ENCODE measurements at regions not wholly inside any gene's neighbourhood (a gene's known extent, or its start where the extent isn't known, plus 50 kb on each side); places are given as distances from the start of the nearest gene placed in this dataset.
A peak's percentile ranks its signal among the peaks of the same experiment; 100 is the strongest.

DNA sequence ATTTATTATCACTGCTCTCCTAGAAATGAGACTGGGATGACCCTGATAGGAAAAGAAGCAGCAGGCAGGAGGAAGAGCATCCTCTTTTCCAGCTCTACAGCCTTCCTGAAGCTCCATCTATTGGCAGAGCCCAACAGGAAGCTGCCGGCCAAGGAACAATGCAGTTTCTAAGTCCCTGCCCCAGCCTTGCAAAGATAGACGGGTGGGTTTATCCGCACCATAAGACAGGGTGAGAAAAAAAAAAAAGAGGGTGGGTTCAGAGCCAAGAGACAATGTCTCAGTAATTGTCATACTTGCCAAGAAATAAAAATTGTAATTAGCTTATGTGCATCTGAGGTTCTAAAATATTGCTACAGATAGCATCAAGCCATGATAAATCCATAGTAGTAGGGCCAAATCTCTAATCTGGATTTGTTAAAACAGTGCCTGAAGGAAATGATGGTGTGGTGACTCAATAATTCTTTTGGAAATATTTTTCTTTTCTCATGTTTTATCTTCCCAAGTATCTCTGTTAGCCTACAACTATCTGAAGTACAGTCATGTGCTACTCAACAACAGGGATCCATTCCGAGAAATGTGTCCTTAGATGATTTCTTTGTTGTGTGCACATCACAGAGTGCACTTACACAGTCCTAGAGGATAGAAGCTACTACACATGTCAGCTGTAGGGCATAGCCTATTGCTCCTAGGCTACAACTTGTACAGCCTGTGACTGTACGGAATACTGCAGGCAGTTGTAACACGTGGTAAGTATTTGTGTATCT is 242.9 kb upstream of the CXCL12 start:
- no peak for DNase-seq

DNA sequence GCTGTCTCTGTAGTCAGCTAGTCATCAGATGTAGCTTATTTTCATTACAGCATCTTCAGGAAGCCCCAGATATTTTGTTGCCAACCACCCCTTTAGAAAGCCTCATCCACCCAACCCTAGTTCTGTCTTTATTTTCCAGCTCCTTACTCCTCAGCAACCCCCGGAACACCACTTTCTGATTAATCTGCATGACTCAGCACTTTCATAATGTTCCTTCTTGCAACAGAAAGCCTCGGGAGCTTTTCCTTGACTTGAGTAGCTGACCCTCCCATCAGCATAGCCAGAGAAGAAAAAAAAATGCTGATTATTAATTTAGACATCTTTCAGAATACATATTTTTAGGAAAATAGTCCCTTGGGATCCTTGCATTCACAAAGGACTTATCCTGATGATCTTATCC is 244.0 kb upstream of the CXCL12 start:
- DNase-seq = peak; percentile 63

DNA sequence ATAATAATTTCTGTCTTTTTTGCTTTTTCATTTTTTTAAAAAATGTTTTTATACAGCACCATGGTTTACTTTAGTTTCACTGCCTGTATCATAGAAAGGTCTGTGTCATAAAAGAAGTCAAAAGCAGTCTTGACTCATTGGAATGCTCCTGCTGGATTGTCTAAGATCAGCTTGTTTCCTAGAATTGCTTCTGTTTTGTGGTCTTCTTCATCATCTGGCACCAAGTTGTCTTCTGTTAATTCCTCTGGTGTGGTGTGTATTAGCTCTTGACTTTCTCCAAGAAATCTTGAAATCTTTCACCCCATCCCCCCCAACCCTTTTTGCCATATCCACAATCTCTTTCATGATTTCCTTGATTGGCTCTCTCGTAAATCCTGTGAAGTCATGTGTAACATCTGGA is 250.3 kb upstream of the CXCL12 start:
- DNase-seq = no peak

DNA sequence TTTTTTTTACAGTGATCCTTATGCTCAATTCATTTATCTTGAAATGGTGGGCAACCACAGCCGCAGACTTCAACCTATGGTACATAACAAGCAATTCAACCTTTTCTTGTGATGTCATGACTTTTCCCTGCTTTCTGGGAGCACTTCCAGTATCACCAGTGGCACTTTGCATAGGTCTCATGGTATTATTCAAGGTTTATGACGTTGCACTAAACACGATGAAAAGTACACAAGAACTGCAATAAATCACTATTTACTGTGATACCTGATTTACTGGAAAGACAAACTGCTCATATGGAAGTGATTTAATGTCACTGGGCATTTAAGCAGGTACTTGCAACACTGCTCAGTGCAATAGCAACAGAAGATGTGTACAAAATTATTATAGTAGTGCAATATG is 251.7 kb upstream of the CXCL12 start:
- no peak for DNase-seq

DNA sequence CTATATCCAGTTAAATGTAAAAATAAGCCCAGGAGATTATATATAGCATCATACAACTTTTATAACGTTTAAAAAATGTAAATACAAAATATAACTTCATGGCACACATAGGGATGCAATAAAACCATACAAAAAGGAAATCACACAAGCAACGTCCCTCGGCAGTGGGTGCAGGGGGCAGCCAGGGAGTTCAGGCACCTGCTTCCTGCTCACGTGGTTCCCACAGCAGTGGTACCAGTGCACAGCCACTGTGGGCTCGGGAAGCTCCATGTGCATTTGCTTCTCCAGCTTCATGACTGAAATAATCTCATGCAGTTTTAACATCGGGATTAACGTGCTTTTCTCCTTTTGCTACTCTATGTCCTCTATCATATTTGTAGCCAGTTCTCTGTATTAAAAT is 255.5 kb upstream of the CXCL12 start:
- no peak for DNase-seq

DNA sequence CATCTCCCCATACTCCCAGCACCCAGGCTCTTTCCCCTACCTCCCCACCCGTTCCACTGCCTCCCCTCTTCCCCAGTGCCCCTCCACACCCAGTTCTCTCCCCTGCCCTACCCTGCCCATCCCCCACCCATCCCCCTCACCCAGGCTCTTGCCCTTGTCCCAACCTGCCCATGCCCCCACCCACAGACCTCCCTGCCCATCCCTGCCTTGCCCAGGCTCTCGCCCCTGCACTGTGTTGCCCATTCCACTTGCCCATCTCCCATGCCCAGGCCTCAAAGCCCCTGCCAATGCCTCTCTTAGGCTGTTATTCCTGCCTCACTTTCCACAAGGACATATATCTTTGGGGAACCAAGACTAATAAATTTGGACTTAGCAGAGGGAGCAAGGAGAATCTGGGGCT is 262.6 kb upstream of the CXCL12 start:
- DNase-seq = no peak

DNA sequence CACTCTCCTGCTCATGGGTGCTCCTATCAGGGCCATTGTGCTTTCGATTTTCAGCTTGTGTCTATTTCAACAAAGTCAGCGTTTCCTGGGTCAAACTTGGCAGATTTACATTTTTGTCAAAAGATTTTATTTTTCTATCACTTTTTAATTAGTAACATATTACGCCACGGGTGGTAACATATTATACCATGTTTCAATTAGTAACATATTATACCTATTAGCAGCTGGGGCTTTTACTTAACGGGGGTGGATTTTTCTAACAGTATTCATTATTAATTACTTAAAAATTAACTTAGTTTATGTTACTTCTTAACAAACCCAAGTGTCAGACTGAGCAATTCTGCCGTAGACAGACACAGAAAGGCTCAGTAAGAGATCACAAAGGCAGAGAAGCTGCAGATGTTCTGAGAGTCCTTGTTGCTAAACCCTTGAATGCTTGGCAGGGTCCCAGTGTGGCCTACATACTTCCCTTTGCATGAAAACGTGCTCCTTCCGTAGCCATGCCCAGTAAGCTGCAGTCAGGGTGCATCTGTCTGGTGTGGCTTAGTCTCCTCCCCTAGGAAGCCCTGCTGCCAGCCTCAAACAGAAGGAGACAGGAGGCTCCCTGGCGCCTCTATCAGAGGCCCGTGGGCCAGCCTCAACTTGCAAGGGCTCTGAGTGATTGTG is 263.1 kb upstream of the CXCL12 start:
- DNase-seq = no peak

DNA sequence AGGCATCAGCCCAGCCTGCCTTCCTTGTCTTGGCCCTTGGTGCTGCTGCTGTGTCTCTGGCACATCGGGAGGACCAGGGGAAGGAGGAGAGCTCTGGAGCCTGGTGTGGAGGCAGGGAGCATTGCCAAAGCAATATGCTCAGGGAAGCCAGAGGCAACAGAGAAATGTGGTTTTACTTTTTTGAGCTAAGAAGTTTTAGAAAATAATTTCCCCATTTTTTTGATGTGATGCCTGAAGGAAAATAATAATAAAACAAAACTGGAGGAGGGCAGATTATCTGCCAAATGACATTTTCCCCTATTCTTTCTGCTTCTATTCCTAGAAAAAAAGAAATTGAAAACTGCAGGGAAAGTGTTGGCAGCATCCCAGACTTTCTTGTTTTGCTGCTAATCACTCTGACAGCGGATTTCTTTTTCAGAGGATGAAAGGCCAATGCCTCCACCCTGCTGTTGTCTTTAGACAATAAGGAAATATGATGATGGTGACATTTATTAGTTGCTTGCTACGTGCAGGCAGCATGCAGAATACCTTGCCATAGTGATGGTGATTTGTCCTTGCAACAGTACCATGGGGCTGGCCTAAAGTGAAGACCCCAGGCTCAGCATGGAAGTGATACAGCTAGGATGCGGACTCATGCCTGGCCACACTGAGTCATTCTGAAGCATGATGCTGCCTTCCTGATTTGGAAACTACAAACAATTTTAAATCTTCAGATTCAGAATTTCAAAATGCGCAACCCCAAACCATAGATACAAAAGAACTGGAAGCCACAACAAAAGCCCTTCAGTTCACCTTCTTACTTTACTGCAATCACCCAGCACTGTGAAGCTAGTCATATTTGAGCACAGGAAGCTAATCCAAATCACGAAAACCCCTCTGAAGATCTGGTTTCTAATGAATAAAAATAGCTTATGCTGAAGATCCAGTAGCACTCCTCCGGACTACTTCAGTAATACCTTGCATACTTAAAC is 260.2 kb upstream of the TMEM72 start:
- DNase-seq = no peak

DNA sequence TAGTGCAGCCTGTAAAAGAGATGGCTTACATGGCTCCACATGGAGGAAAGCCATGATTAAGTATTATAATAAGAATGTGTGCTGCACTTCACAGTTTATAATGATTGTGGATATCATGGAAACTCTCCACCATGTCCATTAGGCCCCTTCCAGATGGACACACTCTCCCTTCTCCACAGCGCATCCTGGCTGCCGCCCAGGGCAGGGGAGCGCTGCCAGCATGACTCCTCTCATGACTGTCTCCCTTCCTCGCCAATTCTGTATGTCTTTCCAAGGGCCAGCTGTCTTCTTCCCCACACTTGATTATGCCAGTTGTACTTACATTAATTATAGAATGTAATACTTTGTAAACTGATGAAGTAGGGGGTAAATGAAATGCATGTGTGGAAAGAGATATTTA is 259.3 kb upstream of the TMEM72 start:
- DNase-seq = no peak

DNA sequence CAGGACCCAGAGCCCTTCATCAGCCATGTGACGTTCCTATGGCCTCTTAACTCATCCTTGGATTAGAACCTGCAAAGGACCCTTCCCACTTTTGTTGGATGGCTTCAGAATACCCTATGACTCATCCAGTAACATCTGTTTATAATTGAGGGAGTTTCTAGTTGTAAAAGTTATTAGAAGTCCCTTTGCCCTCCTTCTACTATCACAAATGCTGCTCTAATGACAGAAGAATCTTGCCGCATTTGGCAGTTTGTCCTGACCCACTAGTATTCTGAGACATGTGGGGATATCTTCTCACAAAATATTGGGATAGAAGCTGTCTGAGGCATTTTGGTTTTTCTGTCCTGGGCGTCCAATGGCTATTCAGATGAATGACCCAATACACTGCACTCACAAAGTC is 251.8 kb upstream of the TMEM72 start:
- no peak for DNase-seq

DNA sequence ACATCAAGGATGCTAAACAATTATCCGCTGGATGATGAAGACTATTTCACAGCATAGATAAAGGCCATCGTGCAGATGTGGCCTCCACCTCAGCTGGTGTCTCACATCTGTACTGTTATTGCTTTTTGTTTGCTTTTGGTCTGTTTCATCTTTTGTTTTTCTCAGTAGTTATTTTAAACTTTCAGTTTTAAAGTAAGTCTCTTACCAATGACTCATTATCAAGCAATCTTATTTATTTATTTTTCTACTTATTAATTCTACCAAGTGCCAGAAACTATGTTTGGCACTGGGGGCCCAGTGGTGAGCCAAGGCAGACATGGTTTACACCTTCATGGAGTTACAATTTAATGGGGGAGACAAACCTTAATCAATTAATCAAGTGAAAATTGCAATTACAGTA is 250.9 kb upstream of the TMEM72 start:
- no peak for DNase-seq

DNA sequence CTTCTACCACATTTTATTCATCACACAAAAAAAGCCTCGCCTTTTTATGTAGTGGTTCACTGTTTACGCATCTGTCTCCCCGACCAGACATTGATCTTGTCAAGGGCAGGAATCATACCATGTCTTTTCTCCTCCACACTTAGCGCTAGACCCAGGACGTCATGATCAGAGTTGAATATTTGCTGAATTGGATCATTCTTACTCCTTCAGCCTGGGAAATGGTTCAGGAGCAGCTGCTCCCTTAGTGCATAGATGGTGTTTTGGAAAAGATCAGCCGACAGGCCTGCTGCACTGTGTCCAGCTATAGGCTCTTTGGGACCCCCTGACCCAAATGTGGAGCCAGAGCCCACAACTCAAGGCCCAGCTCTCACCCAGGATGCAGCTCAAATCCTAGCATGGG is 249.1 kb upstream of the TMEM72 start:
- no peak for DNase-seq

DNA sequence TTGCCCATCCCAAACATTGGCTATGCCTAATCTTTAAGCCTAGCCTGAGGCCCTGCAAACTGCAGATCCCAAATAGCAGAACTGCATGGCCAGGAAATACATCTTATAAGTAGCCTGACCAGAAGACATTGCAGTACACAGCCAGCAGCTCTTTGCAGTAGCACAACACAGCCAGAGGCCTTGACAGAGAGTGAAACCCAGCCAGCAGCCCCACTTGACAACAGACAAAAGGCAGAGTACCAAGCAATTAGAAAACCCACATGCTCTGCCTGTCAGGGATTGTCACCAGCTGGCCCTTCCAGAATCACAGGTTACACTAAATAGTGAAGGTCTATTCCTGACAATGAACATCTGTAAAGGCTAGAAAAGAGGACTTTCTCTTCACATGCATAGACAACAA is 242.8 kb upstream of the TMEM72 start:
- DNase-seq = no peak

DNA sequence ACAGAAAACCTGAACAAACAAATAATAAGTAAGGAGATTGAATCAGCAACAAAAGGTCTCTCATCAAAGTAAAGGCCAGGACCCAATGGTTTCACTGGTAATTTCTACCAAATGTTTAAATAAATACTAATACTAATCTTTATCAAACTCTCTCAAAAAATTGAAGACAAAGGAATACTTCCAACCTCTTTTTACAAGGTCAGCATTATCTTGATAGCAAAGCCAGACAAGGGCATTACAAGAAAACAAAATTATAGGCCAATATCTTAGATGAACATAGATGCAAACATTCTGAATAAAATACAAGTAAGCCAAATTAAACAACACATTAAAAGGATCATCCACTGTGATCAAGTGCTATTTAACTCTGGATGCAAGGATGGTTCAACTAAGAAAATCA is 239.8 kb upstream of the TMEM72 start:
- DNase-seq = no peak

DNA sequence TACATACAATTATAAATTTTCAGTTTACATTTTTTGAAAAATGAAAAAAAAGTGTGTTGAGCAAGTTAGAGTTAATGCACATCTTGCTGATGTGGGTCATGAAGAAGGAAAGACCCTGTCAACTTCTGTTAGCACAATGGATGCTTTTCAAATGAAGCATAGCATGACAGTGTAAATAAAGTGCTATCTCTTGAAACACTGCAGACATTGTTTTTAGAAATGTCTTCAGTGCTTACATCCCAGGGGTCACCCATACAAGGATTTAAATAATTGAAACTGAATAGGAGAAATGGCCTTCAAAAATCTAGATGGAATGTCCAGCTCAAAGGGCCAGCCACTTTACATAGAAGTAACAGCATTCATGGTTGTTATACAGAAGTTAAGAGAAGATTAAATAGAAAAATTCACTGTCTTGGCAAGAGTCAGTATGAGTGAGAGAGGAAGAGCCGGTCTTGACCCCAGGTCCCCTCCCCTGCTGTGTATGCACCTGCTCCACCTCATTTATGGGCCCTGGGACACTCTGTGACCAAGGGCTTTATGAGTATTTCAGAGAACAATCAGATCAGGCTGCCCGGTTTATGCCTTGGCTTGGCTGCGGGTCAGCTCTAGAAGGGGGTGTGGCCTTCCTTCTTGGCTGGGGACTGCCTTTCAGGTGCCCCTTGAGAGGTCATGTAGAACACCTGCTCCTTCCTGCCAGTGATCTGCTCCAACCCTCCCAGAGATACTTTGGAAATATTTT is 237.7 kb upstream of the TMEM72 start:
- no peak for DNase-seq

DNA sequence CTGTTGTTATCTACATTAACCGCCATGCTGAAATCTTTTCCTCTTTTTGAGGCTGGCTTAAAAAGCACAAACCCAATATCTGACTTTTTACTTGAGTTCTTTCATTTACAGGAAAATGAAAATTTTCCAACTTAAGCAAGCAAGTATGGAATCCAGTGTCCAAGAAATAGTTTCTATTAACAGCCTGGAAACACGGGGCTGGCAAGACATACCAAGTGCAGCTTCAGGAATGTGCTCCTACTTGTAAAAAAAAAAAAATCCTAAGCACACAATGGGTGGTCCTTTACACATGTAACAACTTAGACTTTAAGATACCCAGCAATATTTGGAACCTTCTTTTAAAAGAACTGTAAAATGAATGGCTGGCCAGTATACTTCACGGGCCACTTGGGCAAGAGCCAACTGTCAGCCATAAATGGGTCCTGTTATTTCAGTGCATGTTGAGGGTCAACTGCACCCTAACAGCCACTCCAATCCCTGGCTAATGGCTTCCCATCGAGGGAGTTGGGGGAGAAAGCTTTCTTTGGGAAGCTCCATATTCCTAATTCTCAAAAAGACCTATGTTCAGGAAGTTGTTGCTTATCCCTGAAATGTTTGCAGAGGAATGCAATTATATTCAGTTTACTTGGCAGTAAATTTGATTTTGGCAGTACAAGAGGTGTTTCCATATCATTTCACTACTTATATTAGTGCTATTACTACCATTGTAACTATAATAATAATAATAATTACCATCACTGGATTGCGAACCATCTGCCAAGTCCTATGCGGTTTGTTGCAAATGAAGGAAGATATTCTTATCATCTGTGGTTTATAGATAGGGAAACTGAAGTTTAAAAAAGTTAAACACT is 236.4 kb upstream of the TMEM72 start:
- DNase-seq = no peak

DNA sequence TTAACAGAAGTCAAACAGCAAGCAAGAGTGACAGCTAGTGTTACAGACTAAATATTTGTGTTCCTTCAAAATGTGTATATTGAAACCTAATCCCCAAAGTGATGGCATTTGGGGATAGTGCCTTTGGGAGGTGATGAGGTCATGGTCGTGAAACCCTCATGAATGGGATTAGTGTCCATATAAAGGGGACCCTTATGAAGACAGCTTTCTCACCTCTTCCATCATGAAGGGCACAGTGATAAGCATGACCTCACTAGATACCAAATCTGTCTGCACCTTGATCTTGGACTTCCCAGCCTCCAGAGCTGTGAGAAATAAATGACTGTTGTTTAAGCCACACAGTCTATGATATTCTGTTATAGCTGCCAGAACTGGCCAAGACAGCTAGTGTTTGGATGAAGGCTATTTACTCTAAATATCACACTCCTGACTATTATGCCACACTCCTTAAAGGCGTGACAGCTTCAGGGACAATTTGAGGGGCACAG is 235.7 kb upstream of the TMEM72 start:
- DNase-seq = no peak

DNA sequence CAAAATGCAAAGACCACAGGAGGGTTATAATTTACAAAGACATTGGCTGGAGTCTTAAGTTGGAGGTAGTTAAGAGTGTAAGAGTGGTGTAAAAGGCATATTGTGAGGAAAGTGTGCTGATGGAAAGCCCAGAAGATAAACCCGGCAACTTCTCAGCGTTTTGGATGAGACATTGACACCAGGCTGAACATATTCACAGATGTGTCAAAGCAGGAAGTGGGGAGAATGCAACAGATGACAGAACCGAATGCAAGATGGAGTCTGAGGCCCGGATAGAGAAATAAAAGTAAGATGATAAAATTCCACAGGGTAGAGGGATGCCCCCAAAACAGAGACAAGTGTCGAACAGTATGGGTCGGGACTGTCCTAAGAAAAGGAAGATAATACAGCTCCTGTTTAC is 230.4 kb upstream of the TMEM72 start:
- no peak for DNase-seq

DNA sequence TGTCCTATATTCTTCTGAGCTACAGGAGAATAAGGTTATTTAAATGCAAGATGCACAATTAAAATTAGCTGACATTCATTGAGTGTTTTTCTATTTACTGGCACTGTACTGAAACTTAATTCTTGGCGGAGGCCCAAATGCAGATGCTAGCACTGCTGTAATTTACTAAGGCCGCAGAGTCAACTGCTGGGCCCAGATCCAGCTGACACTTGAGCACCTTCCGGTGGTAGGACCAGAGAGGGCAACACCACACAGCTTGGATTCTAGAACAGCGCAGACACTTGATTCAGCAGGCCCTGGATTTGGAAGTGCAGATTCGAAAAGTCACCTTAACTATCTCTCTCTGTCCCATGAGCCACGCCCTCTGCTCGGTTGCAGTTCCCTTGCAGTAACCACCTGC is 228.6 kb upstream of the TMEM72 start:
- no peak for DNase-seq

DNA sequence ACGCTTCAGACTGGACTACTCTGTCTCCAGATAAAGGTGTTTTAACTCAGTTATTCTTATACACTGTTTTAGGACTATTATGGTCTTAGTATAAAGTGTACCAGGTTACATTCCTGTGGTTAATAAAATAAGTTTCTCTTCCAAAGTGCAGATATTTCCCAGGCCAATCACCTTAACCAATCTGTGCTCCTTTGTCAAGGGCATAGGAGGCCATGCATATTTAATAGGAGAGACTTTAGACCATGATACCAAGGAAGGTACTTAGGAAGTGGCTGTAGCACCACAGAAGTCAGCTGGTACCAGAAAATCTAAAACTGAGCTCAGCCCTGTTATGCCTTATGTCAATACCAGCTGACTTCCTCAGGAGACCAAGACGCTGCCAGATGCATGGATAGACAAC is 226.5 kb upstream of the TMEM72 start:
- DNase-seq = no peak

DNA sequence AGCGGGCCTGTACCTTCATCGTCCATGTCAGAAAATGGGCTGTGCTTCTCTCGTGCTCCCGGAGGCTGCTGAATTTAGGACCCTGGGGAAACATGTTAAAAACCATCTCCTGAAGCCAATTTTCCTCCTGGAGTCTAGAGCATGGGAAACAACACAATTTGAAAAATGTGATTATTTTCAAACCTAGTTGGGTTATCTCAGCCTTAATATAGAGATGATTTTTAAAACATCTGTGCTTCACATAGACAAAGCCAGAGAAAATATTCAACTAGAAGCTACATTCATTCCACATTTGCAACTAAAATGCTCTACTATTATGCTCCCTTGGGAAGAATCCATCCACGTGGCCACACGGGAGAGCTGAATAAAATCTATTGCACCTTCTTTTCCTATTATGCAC is 225.9 kb upstream of the TMEM72 start:
- DNase-seq = no peak

DNA sequence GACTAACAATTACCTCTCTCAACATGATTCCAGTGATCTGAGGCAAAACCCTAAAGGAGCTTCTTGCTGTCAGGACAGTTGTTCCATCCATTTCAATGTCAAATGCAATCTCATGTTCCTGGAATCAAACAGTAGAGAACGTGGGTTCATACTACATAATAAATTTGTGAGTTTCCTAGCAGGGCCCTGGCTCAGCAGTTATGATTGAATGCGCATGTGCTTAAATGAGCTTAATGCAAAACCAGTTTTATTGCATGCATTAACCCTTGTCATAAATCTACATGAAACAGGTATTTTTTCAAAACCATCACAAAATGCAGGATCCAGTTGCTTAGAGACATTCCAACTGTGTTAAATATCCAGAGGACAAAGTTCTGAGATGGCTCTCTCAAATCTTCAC is 225.4 kb upstream of the TMEM72 start:
- no peak for DNase-seq

Measured in OCI-M1 (cell line).